Panc1 (cell line): ENCODE measurements at regions not wholly inside any gene's neighbourhood (a gene's known extent, or its start where the extent isn't known, plus 50 kb on each side); places are given as distances from the start of the nearest gene placed in this dataset.

Source experiments
- ATAC-seq: fragments of 200-7000 bp; cut with Tn5 transposase; 2 replicates; pipeline ENCODE4 v1.9.1; 2020; ENCODE audit warnings: mild to moderate bottlenecking, moderate library complexity
- BruUV-seq: library from RNA; stranded (reverse); fragments of 400-500 nt; replicated peaks from 2 replicates; lab custom pipeline; 2021; lab: Mats Ljungman, UMichigan
- CTCF ChIA-PET: fragments of 300-600 bp; sonication (Branson Sonifier 250); formaldehyde crosslinking; loops from one replicate; lab custom pipeline; 2022; ENCODE audit warnings: antibody characterized with exemption; lab: Charles Lee
- POLR2A ChIA-PET: fragments of 300-600 bp; sonication (Branson Sonifier 250); formaldehyde crosslinking; loops from one replicate; lab custom pipeline; 2022; ENCODE audit warnings: antibody characterized with exemption; lab: Charles Lee
- DNase-seq: peaks from one replicate; pipeline ENCODE4 v3.0.0-alpha.2; 2010; ENCODE audit warnings: low read depth, low spot score
- H3K27ac ChIP-seq: 2 replicates; pipeline ENCODE4 v1.5.1; 2011; ENCODE audit warnings: mild to moderate bottlenecking, low read length, inconsistent platforms
- H3K27me3 ChIP-seq: fragments of 200-500 bp; sonication (Bioruptor generic); 2 replicates; pipeline ENCODE4 v1.6.0; 2014; ENCODE audit warnings: low read length, inconsistent platforms; ENCODE audit not compliant: control insufficient read depth, insufficient read depth
- H3K36me3 ChIP-seq: fragments of 200-500 bp; sonication (Bioruptor generic); 2 replicates; pipeline ENCODE4 v1.5.1; 2014; ENCODE audit warnings: inconsistent platforms, mild to moderate bottlenecking, low read length, moderate library complexity; ENCODE audit not compliant: control insufficient read depth, insufficient read depth
- H3K4me1 ChIP-seq: 2 replicates; pipeline ENCODE4 v1.5.1; 2011; ENCODE audit warnings: inconsistent platforms, mild to moderate bottlenecking, low read length, moderate library complexity; ENCODE audit not compliant: control insufficient read depth, insufficient read depth
- H3K4me3 ChIP-seq, 2 experiments: 2 replicates each; pipeline ENCODE4 v1.5.1; 2011 to 2012; ENCODE audit warnings: low read depth in 2 of 2, low read length in 2 of 2, mild to moderate bottlenecking in 2 of 2, inconsistent platforms in 1 of 2, moderate library complexity in 1 of 2
- H3K9me3 ChIP-seq: fragments of 200-500 bp; sonication (Bioruptor generic); 2 replicates; pipeline ENCODE4 v1.5.1; 2014; ENCODE audit warnings: low read depth, mild to moderate bottlenecking, inconsistent platforms, low read length, moderate library complexity; ENCODE audit not compliant: control insufficient read depth, insufficient read depth
- CTCF ChIP-seq: fragments of 450-650 bp; IDR thresholded peaks from 2 replicates; pipeline ENCODE4 v1.5.1; 2017; ENCODE audit warnings: mild to moderate bottlenecking
- POLR2AphosphoS5 ChIP-seq: IDR thresholded peaks from 2 replicates; pipeline ENCODE4 v1.6.1; 2012; ENCODE audit warnings: mild to moderate bottlenecking, low read depth, low read length, moderate library complexity
- REST ChIP-seq, 2 experiments: IDR thresholded peaks; 2 replicates each; pipeline ENCODE4 v1.6.1; 2011 to 2012; ENCODE audit warnings: low read depth in 2 of 2, control low read depth in 1 of 2, low read length in 1 of 2, mild to moderate bottlenecking in 1 of 2, moderate library complexity in 1 of 2; ENCODE audit not compliant: insufficient read depth in 1 of 2
- SIN3A ChIP-seq: IDR thresholded peaks from 2 replicates; pipeline ENCODE4 v1.6.1; 2012; ENCODE audit warnings: low read depth, mild to moderate bottlenecking, low read length, moderate library complexity, borderline replicate concordance; ENCODE audit not compliant: insufficient read depth
- TCF7L2 ChIP-seq: IDR thresholded peaks from 2 replicates; pipeline ENCODE4 v1.6.1; 2011; ENCODE audit warnings: mild to moderate bottlenecking, low read depth, low read length, inconsistent platforms
- in situ Hi-C: cut with HindIII; loops from 2 replicates; pipeline ENCODE4 v1.10.0; 2016; ENCODE audit warnings: low sequenced_read_pairs, low pct_unique_long_range_greater_than_20kb
- intact Hi-C: fragments of 100-400 bp; cut with micrococcal nuclease; formaldehyde crosslinking; loops from one replicate; pipeline ENCODE4 v1.10.0; 2022; ENCODE audit not compliant: unreplicated experiment

GRCh38 chr2:41293491-41293890 lies 754.3 kb upstream of the PKDCC start:
- no peaks in the 10 kb centered on the region for H3K4me1 ChIP-seq
- POLR2A ChIA-PET = no interaction called here
- intact Hi-C loops (no loop called here), in situ Hi-C loops (no loop called here)
- no peak for ATAC-seq
- BruUV-seq = no TSS peak
- H3K27ac ChIP-seq = no peak overlapping the region
- no peaks in the 10 kb centered on the region for H3K9me3 ChIP-seq
- no peaks in the 10 kb centered on the region for H3K27me3 ChIP-seq
- TF ChIP-seq POLR2AphosphoS5 = no peak
- TF ChIP-seq REST (IDR thresholded peaks at IDR 0.05; ENCODE audit: insufficient read depth in 1 of 2, low read depth in 2 of 2, low read length in 1 of 2) = no peak
- no peak for TF ChIP-seq SIN3A
- TF ChIP-seq CTCF = no peak
- TF ChIP-seq TCF7L2 = no peak
- H3K4me3 ChIP-seq = no peak overlapping the region
- no peak for DNase-seq
- no peaks in the 10 kb centered on the region for H3K36me3 ChIP-seq
- CTCF ChIA-PET = no interaction called here

- POLR2A ChIA-PET = no interaction called here
- TF ChIP-seq CTCF = no peak
- TF ChIP-seq TCF7L2 = no peak
- ATAC-seq (no peak), DNase-seq (no peak)
- BruUV-seq = no TSS peak
- in situ Hi-C loops (no loop called here), intact Hi-C loops (no loop called here)
- Histone ChIP-seq H3K27ac (no peak overlapping the region), H3K4me1 (no peaks in the 10 kb centered on the region), H3K4me3 (no peak overlapping the region), H3K36me3 (no peaks in the 10 kb centered on the region), H3K9me3 (no peaks in the 10 kb centered on the region), H3K27me3 (no peaks in the 10 kb centered on the region)
- CTCF ChIA-PET = no interaction called here
Measured at GRCh38 chr2:41294331-41294730, 753.5 kb upstream of the PKDCC start.

GRCh38 chr2:41313082-41313481 lies 734.7 kb upstream of the PKDCC start:
- ChIA-PET CTCF (interaction anchor here (0.7 kb wide), 1 partner anchor 65 kb away, joined by 9 read pairs; no protein-coding TSS in a partner anchor), POLR2A (no interaction called here)
- no peak for DNase-seq
- Histone ChIP-seq H3K9me3 (no peaks in the 10 kb centered on the region), H3K27me3 (no peaks in the 10 kb centered on the region), H3K4me3 (no peak overlapping the region), H3K4me1 (no peaks in the 10 kb centered on the region), H3K27ac (no peak overlapping the region), H3K36me3 (no peaks in the 10 kb centered on the region)
- BruUV-seq = no TSS peak
- in situ Hi-C loops (no loop called here), intact Hi-C loops (no loop called here)
- TF ChIP-seq CTCF = no peak
- TF ChIP-seq POLR2AphosphoS5 = no peak
- no peak for TF ChIP-seq REST (IDR thresholded peaks at IDR 0.05; ENCODE audit: insufficient read depth in 1 of 2, low read depth in 2 of 2, low read length in 1 of 2)
- no peak for ATAC-seq
